Retinal pigment epithelial cell (primary cell): ENCODE measurements at regions not wholly inside any gene's neighbourhood (a gene's known extent, or its start where the extent isn't known, plus 50 kb on each side); places are given as distances from the start of the nearest gene placed in this dataset.

Source experiments
- DNase-seq: peaks from one replicate; pipeline ENCODE4 v3.0.0-alpha.2; 2010; ENCODE audit warnings: low read depth
- H3K4me3 ChIP-seq: 2 replicates; pipeline ENCODE4 v1.5.1; 2011; ENCODE audit warnings: mild to moderate bottlenecking, low read length, control low read depth, moderate library complexity
- TF ChIP-seq, protein P1 (sequence below): conservative IDR thresholded peaks from 2 replicates; pipeline ENCODE4 v1.5.1; 2011; ENCODE audit warnings: low read depth, low read length, control low read depth, inconsistent platforms

DNA sequence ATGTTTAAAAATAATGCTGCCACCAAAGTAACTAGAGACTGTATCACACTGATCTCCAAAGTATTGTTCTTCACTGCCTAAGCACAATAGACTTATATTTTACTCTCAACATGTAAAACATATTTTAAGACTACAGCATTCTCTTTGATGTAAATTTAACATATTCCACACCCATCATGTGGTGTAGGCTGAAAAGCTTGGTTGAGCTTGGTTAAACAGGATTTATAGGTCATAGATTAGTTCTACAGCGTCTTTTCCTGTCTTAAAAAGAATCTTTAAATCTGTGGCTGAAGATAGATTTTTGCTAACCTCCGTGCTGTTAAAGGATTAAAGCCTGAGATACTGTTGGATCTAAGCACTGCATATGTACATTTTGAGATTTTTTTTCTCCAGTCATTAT is 379.9 kb downstream of the SH2D1A start:
- TF ChIP-seq, protein P1, sequence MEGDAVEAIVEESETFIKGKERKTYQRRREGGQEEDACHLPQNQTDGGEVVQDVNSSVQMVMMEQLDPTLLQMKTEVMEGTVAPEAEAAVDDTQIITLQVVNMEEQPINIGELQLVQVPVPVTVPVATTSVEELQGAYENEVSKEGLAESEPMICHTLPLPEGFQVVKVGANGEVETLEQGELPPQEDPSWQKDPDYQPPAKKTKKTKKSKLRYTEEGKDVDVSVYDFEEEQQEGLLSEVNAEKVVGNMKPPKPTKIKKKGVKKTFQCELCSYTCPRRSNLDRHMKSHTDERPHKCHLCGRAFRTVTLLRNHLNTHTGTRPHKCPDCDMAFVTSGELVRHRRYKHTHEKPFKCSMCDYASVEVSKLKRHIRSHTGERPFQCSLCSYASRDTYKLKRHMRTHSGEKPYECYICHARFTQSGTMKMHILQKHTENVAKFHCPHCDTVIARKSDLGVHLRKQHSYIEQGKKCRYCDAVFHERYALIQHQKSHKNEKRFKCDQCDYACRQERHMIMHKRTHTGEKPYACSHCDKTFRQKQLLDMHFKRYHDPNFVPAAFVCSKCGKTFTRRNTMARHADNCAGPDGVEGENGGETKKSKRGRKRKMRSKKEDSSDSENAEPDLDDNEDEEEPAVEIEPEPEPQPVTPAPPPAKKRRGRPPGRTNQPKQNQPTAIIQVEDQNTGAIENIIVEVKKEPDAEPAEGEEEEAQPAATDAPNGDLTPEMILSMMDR = no peak
- DNase-seq = no peak
- no peak overlapping the region for H3K4me3 ChIP-seq

DNA sequence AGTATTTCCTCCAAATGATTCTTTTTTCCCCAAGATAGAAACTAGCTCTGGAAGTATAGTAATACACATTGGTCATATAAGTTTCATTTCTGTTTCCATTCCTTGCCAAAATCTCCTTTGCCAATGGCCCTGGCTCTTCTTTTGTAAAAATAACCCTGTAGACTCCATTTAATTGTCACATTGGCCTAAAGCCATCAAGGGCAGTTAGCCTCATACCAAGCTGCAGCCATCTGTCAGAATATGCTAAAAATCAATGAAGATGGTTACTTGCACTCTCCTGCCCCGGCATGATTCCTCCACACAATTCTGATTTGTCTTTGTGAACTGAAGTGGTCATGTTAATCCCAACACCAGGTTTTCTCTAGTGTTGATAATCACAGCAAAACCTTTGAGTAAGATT is 380.5 kb downstream of the SH2D1A start:
- no peak overlapping the region for H3K4me3 ChIP-seq
- no peak for DNase-seq
- TF ChIP-seq, protein P1 = no peak

DNA sequence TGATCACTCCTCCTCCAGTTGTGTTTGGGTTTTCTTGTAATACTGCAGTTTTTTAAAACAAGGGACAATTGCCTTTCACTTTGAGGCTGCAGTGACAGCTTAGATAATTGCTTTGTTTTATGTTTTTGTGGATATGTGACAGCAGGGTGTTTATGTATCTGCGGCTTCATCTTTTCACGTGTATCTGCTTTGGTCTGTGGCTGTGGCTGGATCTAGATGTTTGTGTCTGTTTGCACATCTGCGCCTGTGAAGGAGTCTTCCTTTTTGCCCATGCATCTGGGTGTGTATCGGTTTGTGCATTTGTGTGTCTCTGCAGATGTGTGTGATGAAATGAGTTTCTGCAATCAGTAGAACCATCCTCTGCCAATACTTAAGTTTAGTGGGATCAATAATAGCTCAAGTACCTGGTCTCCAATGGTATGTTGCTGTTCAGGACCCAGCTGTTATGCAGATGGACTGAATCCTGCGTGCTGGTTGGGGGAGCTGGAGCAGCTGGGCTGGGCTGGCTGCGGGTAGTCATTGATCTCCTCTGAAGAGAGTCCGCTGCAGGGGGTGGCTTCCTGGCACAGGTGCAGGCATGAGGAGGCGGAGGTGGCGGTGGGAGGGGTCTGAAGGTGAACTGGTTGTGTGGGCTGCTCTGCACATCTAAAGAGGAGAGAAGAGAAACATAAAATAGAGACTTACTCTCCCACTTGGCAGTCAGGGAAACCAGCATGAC is 390.3 kb downstream of the SH2D1A start:
- TF ChIP-seq, protein P1 = no peak
- no peak for DNase-seq

DNA sequence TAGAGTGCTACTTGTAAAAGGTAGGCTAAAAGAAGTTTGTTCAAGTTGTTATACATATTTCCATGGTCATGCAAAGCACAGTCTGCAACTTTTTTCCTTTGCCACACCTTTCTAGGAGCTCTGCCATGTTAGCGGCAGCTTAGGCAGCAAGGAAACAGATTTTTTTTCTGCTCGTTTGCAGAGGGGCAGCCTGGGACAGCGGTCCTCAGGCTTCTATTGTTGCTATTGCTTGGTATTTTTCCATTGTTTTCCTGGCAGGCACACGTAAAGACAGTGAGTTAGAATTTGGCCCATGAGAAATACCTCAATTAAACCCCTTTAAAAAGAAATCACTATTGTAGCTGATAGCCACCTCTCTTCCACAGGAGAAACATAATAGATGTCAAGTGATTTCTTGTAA is 391.4 kb downstream of the SH2D1A start:
- H3K4me3 ChIP-seq = no peak overlapping the region
- TF ChIP-seq, protein P1 = no peak

More for the DNA sequence above, 390.3 kb downstream of the SH2D1A start:
- H3K4me3 ChIP-seq = no peak overlapping the region

DNA sequence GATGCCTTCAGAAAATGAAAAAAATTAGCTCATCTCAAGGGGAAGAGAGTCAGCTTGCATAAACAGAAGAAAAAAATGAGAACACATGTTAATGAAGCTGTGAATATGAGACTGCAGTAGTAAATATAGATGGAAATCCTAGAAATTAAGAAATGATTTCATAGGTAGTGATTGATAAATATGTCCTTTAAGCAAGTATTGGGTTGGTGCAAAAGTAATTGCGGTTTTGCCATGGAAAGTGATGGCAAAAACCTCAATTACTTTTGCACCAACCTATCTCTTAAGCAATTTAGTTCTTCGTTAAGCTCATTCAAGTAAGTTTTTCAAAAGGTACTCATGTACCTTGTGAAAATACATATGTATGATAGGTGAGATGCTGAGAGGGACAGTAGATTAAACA is 400.9 kb downstream of the SH2D1A start:
- no peak for DNase-seq
- H3K4me3 ChIP-seq = no peak overlapping the region
- TF ChIP-seq, protein P1 = no peak

More for the DNA sequence above, 391.4 kb downstream of the SH2D1A start:
- DNase-seq = no peak

DNA sequence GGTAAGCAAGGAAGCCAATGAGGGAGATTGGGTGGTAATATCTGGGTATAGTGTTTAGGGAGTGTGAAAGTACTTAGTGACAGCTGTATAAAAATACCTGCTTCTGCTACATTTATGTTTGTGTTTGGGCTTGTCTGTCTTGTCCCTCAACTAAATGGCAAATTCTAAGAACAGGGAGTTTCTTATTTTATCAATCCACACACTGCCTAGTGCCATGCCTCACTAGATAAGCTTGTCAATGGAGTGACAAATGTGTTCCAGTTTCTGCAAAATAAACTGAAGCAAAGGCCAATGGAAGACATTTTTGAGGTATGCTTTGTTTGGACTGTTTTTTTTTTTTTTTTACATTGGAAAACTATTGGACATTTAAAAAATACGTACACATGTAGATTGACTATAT is 418.0 kb downstream of the SH2D1A start:
- no peak overlapping the region for H3K4me3 ChIP-seq
- TF ChIP-seq, protein P1 = no peak
- DNase-seq = no peak

DNA sequence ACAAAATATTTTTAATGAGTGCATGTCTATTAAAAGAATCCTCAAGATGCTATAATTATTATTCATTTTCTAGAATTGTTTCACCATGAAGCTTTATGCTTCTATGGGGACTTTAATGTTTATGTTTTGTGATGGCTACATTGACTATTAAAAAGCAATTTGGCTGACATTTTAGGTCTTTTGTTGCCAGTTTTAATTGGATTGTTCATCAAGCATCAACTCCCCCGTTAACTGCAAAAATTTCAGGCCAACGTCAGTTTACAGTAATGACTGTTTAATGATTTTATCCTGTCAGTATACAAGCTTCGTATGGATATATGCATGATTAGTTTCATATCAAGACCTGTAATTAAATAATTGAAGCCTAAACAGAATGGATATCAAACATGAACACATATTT is 422.8 kb downstream of the SH2D1A start:
- no peak overlapping the region for H3K4me3 ChIP-seq
- DNase-seq = no peak
- TF ChIP-seq, protein P1 = no peak
